Breast epithelium (tissue), 4 donors: ENCODE measurements at regions not wholly inside any gene's neighbourhood (a gene's known extent, or its start where the extent isn't known, plus 50 kb on each side); places are given as distances from the start of the nearest gene placed in this dataset.

ENCODE experiments used
- DNase-seq, 2 donors: peaks; one replicate each; pipeline ENCODE4 v3.0.0-alpha.2; 2019; ENCODE audit warnings: low spot score in 2 of 2
- H3K27ac ChIP-seq, 2 donors: fragments of 200-600 bp; sonication (generic) in 1 of 2; one replicate each; pipeline ENCODE4 v1.5.1; 2016 to 2019; ENCODE audit warnings: mild to moderate bottlenecking in 1 of 2
- H3K27me3 ChIP-seq, 2 donors: fragments of 200-600 bp; sonication (generic) in 1 of 2; one replicate each; pipeline versions ENCODE4 v1.5.1 to v1.6.0; 2017 to 2019; ENCODE audit warnings: control low read depth in 1 of 2, mild to moderate bottlenecking in 1 of 2
- H3K36me3 ChIP-seq: fragments of 200-600 bp; one replicate; pipeline ENCODE4 v1.5.1; 2019
- H3K4me1 ChIP-seq, 2 donors: fragments of 200-600 bp; sonication (generic); one replicate each; pipeline ENCODE4 v1.5.1; 2016 to 2019; ENCODE audit warnings: control low read depth in 1 of 2
- H3K4me3 ChIP-seq, 3 donors: fragments of 200-600 bp; sonication (generic); 1 replicate in 2 of 3; 2 replicates in 1 of 3; pipeline ENCODE4 v1.5.1; 2016 to 2019; ENCODE audit warnings: mild to moderate bottlenecking in 3 of 3, moderate library complexity in 2 of 3
- H3K9me3 ChIP-seq, 2 donors: fragments of 200-600 bp; sonication (generic) in 1 of 2; one replicate each; pipeline ENCODE4 v1.5.1; 2016 to 2019; ENCODE audit warnings: control low read depth in 1 of 2
- POLR2A ChIP-seq: fragments of 450-650 bp; IDR thresholded peaks from one replicate; pipeline ENCODE4 v1.6.1; 2016; ENCODE audit warnings: antibody characterized with exemption, mild to moderate bottlenecking, moderate library complexity
- POLR2AphosphoS5 ChIP-seq, 3 donors: sonication (generic); formaldehyde crosslinking; IDR thresholded peaks; one replicate each; pipeline ENCODE4 v1.6.1; 2017; ENCODE audit warnings: antibody characterized with exemption in 3 of 3
- intact Hi-C: fragments of 100-400 bp; cut with DNase I; formaldehyde crosslinking; loops from one replicate; pipeline ENCODE4 v1.15.1; 2023; ENCODE audit warnings: low total_unique reads
- TF ChIP-seq, protein P1 (sequence below), 3 donors: fragments of 450-650 bp; IDR thresholded peaks; one replicate each; pipeline ENCODE4 v1.5.1; 2016 to 2017; ENCODE audit warnings: antibody characterized with exemption in 3 of 3, mild to moderate bottlenecking in 3 of 3, moderate library complexity in 3 of 3

DNA sequence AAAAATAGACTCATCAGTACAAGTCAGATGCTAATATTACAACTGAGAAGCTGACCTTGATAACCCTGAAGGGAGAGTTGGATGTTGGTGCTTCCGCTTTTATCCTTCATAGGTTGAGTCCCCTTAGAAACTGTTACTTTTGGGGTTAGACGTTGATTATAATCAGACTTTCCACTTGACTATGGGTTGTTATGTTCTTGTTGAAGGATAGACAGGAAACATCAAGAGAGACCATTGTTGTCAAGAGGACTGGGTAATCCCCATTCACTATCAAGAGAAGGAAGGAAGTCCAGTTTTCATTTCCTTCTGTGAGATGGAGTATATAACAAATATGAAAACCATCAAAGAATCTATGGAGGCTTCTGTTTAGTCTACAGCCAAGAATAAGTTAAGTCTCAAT, 229.9 kb upstream of the AFF2 start:
- TF ChIP-seq, protein P1, sequence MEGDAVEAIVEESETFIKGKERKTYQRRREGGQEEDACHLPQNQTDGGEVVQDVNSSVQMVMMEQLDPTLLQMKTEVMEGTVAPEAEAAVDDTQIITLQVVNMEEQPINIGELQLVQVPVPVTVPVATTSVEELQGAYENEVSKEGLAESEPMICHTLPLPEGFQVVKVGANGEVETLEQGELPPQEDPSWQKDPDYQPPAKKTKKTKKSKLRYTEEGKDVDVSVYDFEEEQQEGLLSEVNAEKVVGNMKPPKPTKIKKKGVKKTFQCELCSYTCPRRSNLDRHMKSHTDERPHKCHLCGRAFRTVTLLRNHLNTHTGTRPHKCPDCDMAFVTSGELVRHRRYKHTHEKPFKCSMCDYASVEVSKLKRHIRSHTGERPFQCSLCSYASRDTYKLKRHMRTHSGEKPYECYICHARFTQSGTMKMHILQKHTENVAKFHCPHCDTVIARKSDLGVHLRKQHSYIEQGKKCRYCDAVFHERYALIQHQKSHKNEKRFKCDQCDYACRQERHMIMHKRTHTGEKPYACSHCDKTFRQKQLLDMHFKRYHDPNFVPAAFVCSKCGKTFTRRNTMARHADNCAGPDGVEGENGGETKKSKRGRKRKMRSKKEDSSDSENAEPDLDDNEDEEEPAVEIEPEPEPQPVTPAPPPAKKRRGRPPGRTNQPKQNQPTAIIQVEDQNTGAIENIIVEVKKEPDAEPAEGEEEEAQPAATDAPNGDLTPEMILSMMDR (IDR thresholded peaks at IDR 0.05) = no peak
- TF ChIP-seq POLR2AphosphoS5 (IDR thresholded peaks at IDR 0.05) (no peak), POLR2A (no peak)
- Histone ChIP-seq H3K27me3 (peaks cover 0 to 17% of the 10 kb centered on the region in 2 donors), H3K4me1 (no peaks in the 10 kb centered on the region), H3K9me3 (no peaks in the 10 kb centered on the region), H3K36me3 (no peaks in the 10 kb centered on the region), H3K27ac (no peak overlapping the region), H3K4me3 (no peak overlapping the region)
- no peak for DNase-seq
- intact Hi-C loops = no loop called here

DNA sequence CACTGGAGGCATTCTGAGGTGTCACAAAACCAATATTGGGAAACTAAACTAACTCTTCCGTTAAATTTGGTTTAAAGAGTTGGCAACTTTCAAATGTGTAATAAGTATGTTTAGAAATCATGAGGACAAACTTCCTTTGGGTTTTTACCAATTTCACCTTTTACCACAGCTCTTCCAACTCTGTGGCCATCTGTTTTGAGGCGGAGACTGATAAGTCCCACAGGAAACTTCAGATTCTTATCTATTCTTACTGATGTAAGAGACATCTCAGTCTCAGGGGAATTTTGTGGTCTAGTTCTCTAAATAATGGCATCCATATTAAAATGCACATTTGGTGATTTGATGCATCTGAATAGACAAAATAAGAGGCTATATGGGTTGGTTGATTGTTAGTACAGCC, 229.2 kb upstream of the AFF2 start:
- Histone ChIP-seq H3K27me3 (peaks cover 0 to 17% of the 10 kb centered on the region in 2 donors), H3K27ac (no peak overlapping the region), H3K9me3 (no peaks in the 10 kb centered on the region), H3K4me3 (no peak overlapping the region), H3K4me1 (no peaks in the 10 kb centered on the region), H3K36me3 (no peaks in the 10 kb centered on the region)
- DNase-seq = no peak
- TF ChIP-seq, protein P1 (IDR thresholded peaks at IDR 0.05) = no peak
- TF ChIP-seq POLR2AphosphoS5 (IDR thresholded peaks at IDR 0.05) = no peak
- intact Hi-C loops = no loop called here

DNA sequence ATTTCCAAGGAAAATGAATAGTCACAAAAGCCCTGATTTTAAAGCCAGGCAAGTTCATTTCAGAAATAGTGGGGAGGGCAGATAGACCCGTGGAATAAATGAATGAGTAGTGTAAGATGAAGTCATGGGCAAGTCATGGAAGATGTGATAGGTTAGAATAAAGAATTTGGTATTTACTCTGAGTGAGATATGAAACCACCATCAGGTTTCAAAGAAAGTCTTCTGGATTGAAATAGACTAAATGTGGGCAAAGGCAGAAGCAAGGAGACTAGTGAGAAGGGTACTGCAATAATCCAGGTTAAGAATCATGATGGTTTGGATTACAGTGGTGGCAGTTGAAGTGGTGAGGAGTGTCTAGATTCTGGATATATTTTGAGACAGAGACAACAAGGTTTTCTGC, 218.5 kb upstream of the AFF2 start:
- Histone ChIP-seq H3K4me3 (no peak overlapping the region), H3K27me3 (no peaks in the 10 kb centered on the region), H3K27ac (no peak overlapping the region), H3K9me3 (no peaks in the 10 kb centered on the region), H3K36me3 (no peaks in the 10 kb centered on the region), H3K4me1 (no peaks in the 10 kb centered on the region)
- no peak for DNase-seq
- TF ChIP-seq, protein P1 (IDR thresholded peaks at IDR 0.05) = no peak
- TF ChIP-seq POLR2AphosphoS5 (IDR thresholded peaks at IDR 0.05) (no peak), POLR2A (no peak)
- intact Hi-C loops = loop anchor here (10.0 kb wide), 1 partner anchor 933 kb away; no protein-coding TSS in a partner anchor

DNA sequence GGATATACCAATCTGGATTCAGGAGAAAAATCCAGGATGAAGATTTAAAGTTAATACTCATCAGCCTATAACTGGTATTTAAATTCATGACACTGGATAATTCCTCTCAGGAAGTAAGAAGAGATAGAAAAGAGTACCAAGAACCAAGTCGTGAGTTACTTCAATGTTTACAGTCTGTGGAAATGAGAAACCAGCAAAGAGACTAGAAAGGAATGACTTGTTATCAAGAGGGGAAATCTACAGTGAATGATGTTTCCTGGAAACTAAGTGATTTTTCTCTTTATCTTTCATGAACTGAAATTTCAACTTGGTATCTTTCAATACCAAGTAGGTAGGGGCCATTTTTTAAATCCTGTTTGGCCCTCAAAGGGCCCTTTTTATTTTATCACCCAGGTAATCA, 217.9 kb upstream of the AFF2 start:
- intact Hi-C loops = loop anchor here (10.0 kb wide), 1 partner anchor 932 kb away; no protein-coding TSS in a partner anchor
- Histone ChIP-seq H3K9me3 (no peaks in the 10 kb centered on the region), H3K27ac (no peak overlapping the region), H3K4me3 (no peak overlapping the region), H3K36me3 (no peaks in the 10 kb centered on the region), H3K27me3 (no peaks in the 10 kb centered on the region), H3K4me1 (no peaks in the 10 kb centered on the region)
- no peak for DNase-seq
- TF ChIP-seq, protein P1 (IDR thresholded peaks at IDR 0.05) = no peak
- TF ChIP-seq POLR2AphosphoS5 (IDR thresholded peaks at IDR 0.05) (no peak), POLR2A (no peak)

DNA sequence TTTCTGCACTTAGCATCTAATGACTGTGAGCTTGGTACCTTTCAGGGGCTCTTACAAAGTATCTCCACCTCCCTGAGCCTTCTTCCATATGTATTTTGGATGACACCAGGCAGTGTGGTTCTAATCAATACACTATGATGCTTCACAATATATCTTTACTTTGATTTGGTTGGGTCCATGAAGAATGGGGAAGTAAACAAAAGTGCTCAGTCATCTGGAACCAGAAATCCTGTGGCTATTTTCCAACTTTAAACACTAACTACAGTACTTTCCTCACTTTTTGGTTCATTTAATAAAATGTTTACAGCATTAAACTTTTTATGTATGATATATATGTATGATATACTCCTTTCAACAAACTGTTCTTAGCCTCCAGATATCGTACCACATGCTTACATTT, 216.4 kb upstream of the AFF2 start:
- intact Hi-C loops = loop anchor here (10.0 kb wide), 1 partner anchor 931 kb away; no protein-coding TSS in a partner anchor
- Histone ChIP-seq H3K27me3 (no peaks in the 10 kb centered on the region), H3K27ac (no peak overlapping the region), H3K9me3 (no peaks in the 10 kb centered on the region), H3K36me3 (no peaks in the 10 kb centered on the region), H3K4me1 (no peaks in the 10 kb centered on the region), H3K4me3 (no peak overlapping the region)
- DNase-seq = no peak
- TF ChIP-seq POLR2AphosphoS5 (IDR thresholded peaks at IDR 0.05) (no peak), POLR2A (no peak)
- TF ChIP-seq, protein P1 (IDR thresholded peaks at IDR 0.05) = no peak
